ENCODE measurements at regions not wholly inside any gene's neighbourhood (a gene's known extent, or its start where the extent isn't known, plus 50 kb on each side); places are given as distances from the start of the nearest gene placed in this dataset.

- Histone ChIP-seq H3K4me1 (ENCODE audit: control insufficient read depth, extremely low read depth, insufficient read depth, low read length) (no peaks in the 10 kb centered on the region), H3K9ac (ENCODE audit: control insufficient read depth, extremely low read depth, insufficient read depth, low read length) (no peak overlapping the region), H3K4me3 (ENCODE audit: control insufficient read depth in 2 of 3, extremely low read depth in 1 of 3, insufficient read depth in 2 of 3, low read depth in 1 of 3, low read length in 3 of 3) (no peak overlapping the region), H2AFZ (ENCODE audit: control insufficient read depth, low read length) (no peak overlapping the region), H3K27me3 (ENCODE audit: control insufficient read depth, extremely low read depth, insufficient read depth, low read length) (no peaks in the 10 kb centered on the region), H3K79me2 (ENCODE audit: control insufficient read depth, insufficient read depth, low read length) (no peaks in the 10 kb centered on the region), H3K4me2 (ENCODE audit: control insufficient read depth, extremely low read depth, insufficient read depth, low read depth, low read length) (no peak overlapping the region), H4K20me1 (ENCODE audit: control insufficient read depth, extremely low read depth, insufficient read depth, low read length) (no peaks in the 10 kb centered on the region), H3K36me3 (ENCODE audit: control insufficient read depth in 2 of 2, extremely low read depth in 1 of 2, insufficient read depth in 2 of 2, low read length in 2 of 2) (no peaks in the 10 kb centered on the region), H3K9me1 (ENCODE audit: control insufficient read depth, extremely low read depth, insufficient read depth, low read length) (no peaks in the 10 kb centered on the region), H3K27ac (ENCODE audit: control insufficient read depth, insufficient read depth, low read length) (no peak overlapping the region), H3K9me3 (ENCODE audit: control insufficient read depth, low read depth, low read length) (no peaks in the 10 kb centered on the region)
- DNase-seq (ENCODE audit: low read depth, low spot score): no peak
- FAIRE-seq: no peak
- TF ChIP-seq EZH2 (IDR thresholded peaks at IDR 0.05; ENCODE audit: low read length) (no peak), CTCF (optimal IDR thresholded peaks at IDR 0.05 in 1 of 3, IDR thresholded peaks at IDR 0.05 in 1 of 3, conservative IDR thresholded peaks at IDR 0.05 in 1 of 3; ENCODE audit: extremely low read depth in 1 of 3, insufficient read depth in 2 of 3, low read length in 3 of 3) (no peak)
- dilution Hi-C loops (cut with MboI; ENCODE audit: extremely low pct_ligation_motif_present, low sequenced_read_pairs): no loop called here
Measured at GRCh38 chr9:80946496-80947170, 742.7 kb downstream of the TLE1 start.

DNA sequence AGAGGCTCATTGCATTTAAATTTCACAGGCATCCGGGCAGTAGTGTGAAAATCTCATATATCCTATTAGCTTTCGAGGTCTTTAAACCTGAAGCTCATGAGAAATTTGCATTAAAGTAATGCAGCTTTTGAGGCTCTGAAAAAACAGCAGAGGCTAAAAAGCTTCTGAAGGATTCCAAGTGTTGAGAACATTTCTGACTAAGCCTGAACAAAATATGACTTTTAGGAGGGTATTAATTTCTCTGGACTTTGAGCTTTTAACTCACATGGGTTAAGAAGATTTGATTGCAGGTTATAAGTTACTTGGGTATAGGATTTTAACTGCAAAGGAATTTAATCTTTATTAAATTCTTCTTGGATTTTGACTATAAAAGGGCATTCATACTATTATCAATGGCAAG, 743.9 kb downstream of the TLE1 start:
- Histone ChIP-seq H3K9ac (ENCODE audit: control insufficient read depth, extremely low read depth, insufficient read depth, low read length) (no peak overlapping the region), H4K20me1 (ENCODE audit: control insufficient read depth, extremely low read depth, insufficient read depth, low read length) (no peaks in the 10 kb centered on the region), H3K9me3 (ENCODE audit: control insufficient read depth, low read depth, low read length) (no peaks in the 10 kb centered on the region), H3K36me3 (ENCODE audit: control insufficient read depth in 2 of 2, extremely low read depth in 1 of 2, insufficient read depth in 2 of 2, low read length in 2 of 2) (no peaks in the 10 kb centered on the region), H3K4me2 (ENCODE audit: control insufficient read depth, extremely low read depth, insufficient read depth, low read depth, low read length) (no peak overlapping the region), H3K79me2 (ENCODE audit: control insufficient read depth, insufficient read depth, low read length) (no peaks in the 10 kb centered on the region), H3K27ac (ENCODE audit: control insufficient read depth, insufficient read depth, low read length) (no peak overlapping the region), H3K9me1 (ENCODE audit: control insufficient read depth, extremely low read depth, insufficient read depth, low read length) (no peaks in the 10 kb centered on the region), H3K27me3 (ENCODE audit: control insufficient read depth, extremely low read depth, insufficient read depth, low read length) (no peaks in the 10 kb centered on the region), H3K4me1 (ENCODE audit: control insufficient read depth, extremely low read depth, insufficient read depth, low read length) (no peaks in the 10 kb centered on the region), H3K4me3 (ENCODE audit: control insufficient read depth in 2 of 3, extremely low read depth in 1 of 3, insufficient read depth in 2 of 3, low read depth in 1 of 3, low read length in 3 of 3) (no peak overlapping the region), H2AFZ (ENCODE audit: control insufficient read depth, low read length) (no peak overlapping the region)
- no peak for DNase-seq (ENCODE audit: low read depth, low spot score)
- FAIRE-seq: no peak
- no peak for TF ChIP-seq CTCF (optimal IDR thresholded peaks at IDR 0.05 in 1 of 3, IDR thresholded peaks at IDR 0.05 in 1 of 3, conservative IDR thresholded peaks at IDR 0.05 in 1 of 3; ENCODE audit: extremely low read depth in 1 of 3, insufficient read depth in 2 of 3, low read length in 3 of 3)
- no peak for TF ChIP-seq EZH2 (IDR thresholded peaks at IDR 0.05; ENCODE audit: low read length)
- dilution Hi-C loops (cut with MboI; ENCODE audit: extremely low pct_ligation_motif_present, low sequenced_read_pairs): no loop called here
